ENCODE measurements at regions not wholly inside any gene's neighbourhood (a gene's known extent, or its start where the extent isn't known, plus 50 kb on each side); places are given as distances from the start of the nearest gene placed in this dataset.
"Not testable (repeated sequence)": the region's sequence is repeated elsewhere in the genome, so short reads cannot be mapped to it uniquely, and the experiment has no call there.

- no peak for DNase-seq
These were observed 131.9 kb downstream of the NPR3 start for GRCh38 chr5:32842813-32843530.

GRCh38 chr5:32843531-32843895 is 132.4 kb downstream of the NPR3 start:
- DNase-seq = no peak

GRCh38 chr5:32845171-32845570 is 134.1 kb downstream of the NPR3 start:
- no peak for DNase-seq

GRCh38 chr5:32848120-32848519 is 137.0 kb downstream of the NPR3 start:
- DNase-seq = no peak

- DNase-seq = no peak
These were observed 137.6 kb downstream of the NPR3 start for GRCh38 chr5:32848681-32849080.

GRCh38 chr5:32850817-32851496 is 139.8 kb downstream of the NPR3 start:
- no peak for DNase-seq

- DNase-seq = no peak
These were observed 140.5 kb downstream of the NPR3 start for GRCh38 chr5:32851559-32852173.

GRCh38 chr5:32852535-32852934 is 141.4 kb downstream of the NPR3 start:
- DNase-seq = no peak

GRCh38 chr5:32852976-32853375 is 141.9 kb downstream of the NPR3 start:
- DNase-seq = no peak

- DNase-seq = no peak
These were observed 143.4 kb downstream of the NPR3 start for GRCh38 chr5:32854473-32854872.

GRCh38 chr5:32859211-32859641 is 148.1 kb downstream of the NPR3 start:
- no peak for DNase-seq

GRCh38 chr5:32865475-32865874 is 154.4 kb downstream of the NPR3 start:
- no peak for DNase-seq

- DNase-seq = no peak
These were observed 155.0 kb downstream of the NPR3 start for GRCh38 chr5:32866138-32866537.

GRCh38 chr5:32869216-32869615 is 158.1 kb downstream of the NPR3 start:
- DNase-seq = no peak

GRCh38 chr5:32876791-32877190 is 165.7 kb downstream of the NPR3 start:
- DNase-seq = no peak

- not testable (repeated sequence) for DNase-seq
These were observed 168.2 kb downstream of the NPR3 start for GRCh38 chr5:32879364-32879763.

GRCh38 chr5:32880796-32881195 is 169.7 kb downstream of the NPR3 start:
- DNase-seq = no peak

GRCh38 chr5:32887390-32887789 is 176.3 kb downstream of the NPR3 start:
- DNase-seq = no peak

GRCh38 chr5:32889078-32889477 is 178.0 kb downstream of the NPR3 start:
- DNase-seq = no peak

- DNase-seq = no peak
These were observed 192.5 kb downstream of the NPR3 start for GRCh38 chr5:32903613-32904012.

GRCh38 chr5:32908641-32909040 is 197.5 kb downstream of the NPR3 start:
- DNase-seq = no peak

GRCh38 chr5:32909207-32909606 is 198.1 kb downstream of the NPR3 start:
- DNase-seq = no peak

GRCh38 chr5:32916648-32917047 is 205.5 kb downstream of the NPR3 start:
- DNase-seq = no peak

GRCh38 chr5:32928761-32929160 is 217.6 kb downstream of the NPR3 start:
- DNase-seq = no peak

All from activated CD4-positive, alpha-beta T cell treated with anti-CD3 and anti-CD28 coated beads for 48 hours (primary cell).